ENCODE measurements at regions not wholly inside any gene's neighbourhood (a gene's known extent, or its start where the extent isn't known, plus 50 kb on each side); places are given as distances from the start of the nearest gene placed in this dataset.

- TF ChIP-seq JUNB (IDR thresholded peaks at IDR 0.05; ENCODE audit: unreplicated experiment) (no peak), CTCF (conservative IDR thresholded peaks at IDR 0.05; ENCODE audit: low read depth in 2 of 2) (no peak), EZH2phosphoT487 (IDR thresholded peaks at IDR 0.05; ENCODE audit: unreplicated experiment) (no peak), ZNF331 (CRISPR knock-in tag; IDR thresholded peaks at IDR 0.05; ENCODE audit: low read depth) (no peak), EZH2 (IDR thresholded peaks at IDR 0.05; ENCODE audit: low read depth, unreplicated experiment) (no peak), REST (IDR thresholded peaks at IDR 0.05; ENCODE audit: unreplicated experiment) (no peak), POLR2AphosphoS5 (IDR thresholded peaks at IDR 0.05; ENCODE audit: low read depth) (no peak), STAT1 (IDR thresholded peaks at IDR 0.05; ENCODE audit: unreplicated experiment) (no peak)
These were observed 92.5 kb upstream of the MB21D2 start for GRCh38 chr3:193010191-193010590.
